ENCODE measurements at regions not wholly inside any gene's neighbourhood (a gene's known extent, or its start where the extent isn't known, plus 50 kb on each side); places are given as distances from the start of the nearest gene placed in this dataset.

- no peak for DNase-seq
- Mint-ChIP-seq H3K9me3 (no peaks in the 10 kb centered on the region), H3K4me1 (ENCODE audit: low read depth) (no peaks in the 10 kb centered on the region), H3K4me3 (no peak overlapping the region), H3K27me3 (ENCODE audit: low read depth) (no peaks in the 10 kb centered on the region), H3K36me3 (ENCODE audit: insufficient read depth) (no peaks in the 10 kb centered on the region)
- no peak for ATAC-seq
Measured at GRCh38 chr5:93088592-93089389, 492.2 kb downstream of the NR2F1-AS1 start.

GRCh38 chr5:93087326-93087725 lies 493.7 kb downstream of the NR2F1-AS1 start:
- DNase-seq (no peak), ATAC-seq (no peak)
- Mint-ChIP-seq H3K27me3 (ENCODE audit: low read depth) (no peaks in the 10 kb centered on the region), H3K36me3 (ENCODE audit: insufficient read depth) (no peaks in the 10 kb centered on the region), H3K9me3 (no peaks in the 10 kb centered on the region), H3K4me1 (ENCODE audit: low read depth) (no peaks in the 10 kb centered on the region), H3K4me3 (no peak overlapping the region)

GRCh38 chr5:93082981-93083380 lies 498.0 kb downstream of the NR2F1-AS1 start:
- H3K36me3 Mint-ChIP-seq (ENCODE audit: insufficient read depth): no peaks in the 10 kb centered on the region
- no peaks in the 10 kb centered on the region for H3K9me3 Mint-ChIP-seq
- H3K27me3 Mint-ChIP-seq (ENCODE audit: low read depth): no peaks in the 10 kb centered on the region
- H3K4me1 Mint-ChIP-seq (ENCODE audit: low read depth): no peaks in the 10 kb centered on the region
- DNase-seq (no peak), ATAC-seq (no peak)
- H3K4me3 Mint-ChIP-seq: no peak overlapping the region

GRCh38 chr5:93079046-93079445 lies 502.0 kb downstream of the NR2F1-AS1 start:
- Mint-ChIP-seq H3K36me3 (ENCODE audit: insufficient read depth) (no peaks in the 10 kb centered on the region), H3K4me1 (ENCODE audit: low read depth) (no peaks in the 10 kb centered on the region), H3K27me3 (ENCODE audit: low read depth) (no peaks in the 10 kb centered on the region), H3K9me3 (no peaks in the 10 kb centered on the region), H3K4me3 (no peak overlapping the region)
- ATAC-seq: no peak
- DNase-seq: no peak

DNA sequence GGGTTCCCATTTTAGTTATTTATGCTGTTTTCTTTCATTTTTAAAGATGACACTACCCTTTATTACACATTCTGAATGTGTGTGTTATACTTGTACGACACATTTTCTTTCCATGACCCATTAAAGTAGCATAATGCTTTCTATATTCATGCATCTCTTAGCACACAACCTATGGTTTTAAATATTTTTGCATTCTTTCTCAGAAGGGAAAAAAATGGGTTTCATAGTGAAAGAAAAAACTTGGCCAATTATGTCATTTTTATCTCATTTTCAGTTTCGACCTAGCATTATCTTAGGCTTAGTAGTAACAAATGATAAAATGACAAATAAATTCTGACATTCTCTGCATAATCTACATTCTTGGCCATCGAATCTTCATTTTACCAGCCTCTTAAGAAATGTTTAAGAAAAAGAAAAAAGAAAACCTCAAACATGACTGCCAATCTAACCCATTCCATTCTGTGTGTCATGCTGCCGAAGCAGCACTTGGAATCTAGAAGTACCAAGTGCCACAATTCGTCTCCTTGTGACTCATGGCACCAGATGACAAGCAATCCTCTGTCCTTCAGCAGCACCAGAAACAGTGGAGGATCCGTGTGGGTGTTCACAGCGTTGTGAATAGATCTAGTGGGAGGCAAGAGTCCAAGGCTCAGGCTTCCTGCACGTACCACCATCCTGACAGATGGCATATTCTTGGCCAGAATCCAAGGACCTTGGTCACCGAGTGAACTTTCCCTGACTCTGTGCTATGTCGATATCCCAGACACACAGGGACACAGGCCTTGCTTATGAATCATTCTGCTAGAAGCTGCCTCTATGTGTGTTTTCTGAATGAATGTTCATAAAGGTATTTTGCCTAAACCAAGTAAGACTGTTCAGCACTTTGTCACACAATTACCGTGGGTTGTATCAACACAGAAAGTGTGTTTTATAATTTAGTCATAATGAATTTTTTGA lies 502.7 kb downstream of the NR2F1-AS1 start:
- DNase-seq (no peak), ATAC-seq (peak in 1 of 2 donors; percentile 28)
- Mint-ChIP-seq H3K27me3 (ENCODE audit: low read depth) (no peaks in the 10 kb centered on the region), H3K9me3 (no peaks in the 10 kb centered on the region), H3K4me1 (ENCODE audit: low read depth) (no peaks in the 10 kb centered on the region), H3K36me3 (ENCODE audit: insufficient read depth) (no peaks in the 10 kb centered on the region), H3K4me3 (no peak overlapping the region)

DNA sequence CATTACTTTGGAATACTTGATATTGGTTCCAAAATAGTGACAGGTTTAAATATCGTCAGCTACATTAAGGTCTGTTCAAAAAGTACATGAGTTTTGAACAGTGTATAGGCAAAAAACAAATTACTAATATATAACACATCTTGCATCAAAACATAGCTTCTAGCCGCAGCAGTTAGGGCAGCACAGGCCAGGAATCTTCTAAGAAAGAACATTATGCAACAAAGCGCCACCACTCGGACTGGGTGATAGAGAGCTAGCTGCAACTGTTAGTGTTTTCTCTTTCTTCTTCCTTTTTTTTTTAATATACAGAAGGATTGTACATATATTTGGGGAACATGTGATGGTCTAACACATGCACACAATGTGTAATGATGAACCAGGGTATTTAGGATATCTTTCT lies 504.5 kb downstream of the NR2F1-AS1 start:
- H3K4me3 Mint-ChIP-seq: no peak overlapping the region
- H3K27me3 Mint-ChIP-seq (ENCODE audit: low read depth): no peaks in the 10 kb centered on the region
- ATAC-seq (no peak), DNase-seq (no peak)
- H3K4me1 Mint-ChIP-seq (ENCODE audit: low read depth): no peaks in the 10 kb centered on the region
- H3K9me3 Mint-ChIP-seq: no peaks in the 10 kb centered on the region
- H3K36me3 Mint-ChIP-seq (ENCODE audit: insufficient read depth): no peaks in the 10 kb centered on the region

DNA sequence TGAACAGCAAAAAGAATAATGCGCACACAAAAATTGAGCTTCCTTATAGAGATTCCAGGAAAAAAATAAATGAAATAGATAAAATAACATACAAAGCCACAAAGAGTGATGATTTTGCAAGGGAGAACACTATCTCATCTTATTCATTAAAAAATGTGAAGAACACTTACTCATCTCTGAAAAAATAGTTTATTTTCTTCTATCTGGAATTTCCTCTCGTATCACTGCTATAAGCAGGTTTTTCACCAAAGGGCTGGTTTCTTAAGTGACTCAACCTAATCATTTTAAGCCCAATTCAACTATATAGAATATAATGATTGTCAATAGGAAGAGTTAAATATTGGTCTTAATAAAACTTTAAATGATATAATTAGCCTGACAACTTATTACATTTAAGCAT lies 504.9 kb downstream of the NR2F1-AS1 start:
- H3K4me3 Mint-ChIP-seq: no peak overlapping the region
- DNase-seq (no peak), ATAC-seq (no peak)
- no peaks in the 10 kb centered on the region for H3K36me3 Mint-ChIP-seq (ENCODE audit: insufficient read depth)
- H3K9me3 Mint-ChIP-seq: no peaks in the 10 kb centered on the region
- no peaks in the 10 kb centered on the region for H3K27me3 Mint-ChIP-seq (ENCODE audit: low read depth)
- no peaks in the 10 kb centered on the region for H3K4me1 Mint-ChIP-seq (ENCODE audit: low read depth)

DNA sequence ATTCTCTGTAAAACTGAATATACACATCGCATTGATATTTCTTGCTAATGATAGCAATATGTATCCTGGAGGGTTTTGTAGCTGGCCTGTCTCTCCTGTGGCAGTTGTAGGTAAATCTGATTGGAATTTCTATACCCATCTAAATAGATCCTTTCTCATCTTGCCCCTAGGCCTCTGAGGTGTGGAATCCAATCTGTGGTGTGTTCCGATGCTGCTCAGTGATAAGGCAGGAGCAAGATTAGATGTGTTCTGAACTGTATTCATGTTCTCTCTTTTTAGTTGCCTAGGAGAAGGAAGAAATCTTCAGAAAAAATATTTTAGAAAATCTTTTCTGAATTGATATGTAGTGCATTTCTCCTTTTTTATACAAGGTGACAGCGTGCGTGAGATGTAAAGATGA lies 507.5 kb downstream of the NR2F1-AS1 start:
- Mint-ChIP-seq H3K4me3 (no peak overlapping the region), H3K27me3 (ENCODE audit: low read depth) (no peaks in the 10 kb centered on the region), H3K9me3 (no peaks in the 10 kb centered on the region), H3K4me1 (ENCODE audit: low read depth) (no peaks in the 10 kb centered on the region), H3K36me3 (ENCODE audit: insufficient read depth) (no peaks in the 10 kb centered on the region)
- ATAC-seq: no peak
- DNase-seq: no peak

DNA sequence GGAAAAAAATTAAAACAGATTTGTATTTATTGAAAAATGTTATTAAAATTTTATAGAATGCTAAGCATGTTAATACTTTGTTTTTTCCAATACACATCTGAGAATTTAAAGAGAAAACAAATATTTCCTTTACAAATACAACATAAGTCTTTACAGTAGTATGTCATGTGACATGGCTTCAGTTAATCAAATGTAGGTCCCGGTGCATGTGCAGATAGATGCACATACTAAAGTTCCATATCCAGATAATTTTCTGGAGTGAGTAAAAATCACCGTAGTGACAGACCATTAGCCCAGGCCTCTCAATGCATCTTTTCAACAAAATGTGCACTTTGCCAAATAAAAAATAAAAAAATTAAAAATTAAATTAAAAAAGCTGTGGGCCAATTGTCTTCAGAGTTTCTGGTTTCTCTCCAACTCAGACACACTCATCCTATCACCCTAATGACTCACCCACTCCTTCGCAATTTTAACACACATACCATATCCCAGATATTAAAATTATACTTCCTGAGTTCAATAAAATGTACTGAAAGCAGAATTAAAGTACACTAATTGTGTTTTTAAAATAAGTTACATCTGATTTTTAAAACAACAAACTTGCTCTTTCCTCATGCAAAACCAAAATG lies 508.1 kb downstream of the NR2F1-AS1 start:
- DNase-seq (no peak), ATAC-seq (no peak)
- Mint-ChIP-seq H3K4me1 (ENCODE audit: low read depth) (no peaks in the 10 kb centered on the region), H3K9me3 (no peaks in the 10 kb centered on the region), H3K4me3 (no peak overlapping the region), H3K36me3 (ENCODE audit: insufficient read depth) (no peaks in the 10 kb centered on the region), H3K27me3 (ENCODE audit: low read depth) (no peaks in the 10 kb centered on the region)

DNA sequence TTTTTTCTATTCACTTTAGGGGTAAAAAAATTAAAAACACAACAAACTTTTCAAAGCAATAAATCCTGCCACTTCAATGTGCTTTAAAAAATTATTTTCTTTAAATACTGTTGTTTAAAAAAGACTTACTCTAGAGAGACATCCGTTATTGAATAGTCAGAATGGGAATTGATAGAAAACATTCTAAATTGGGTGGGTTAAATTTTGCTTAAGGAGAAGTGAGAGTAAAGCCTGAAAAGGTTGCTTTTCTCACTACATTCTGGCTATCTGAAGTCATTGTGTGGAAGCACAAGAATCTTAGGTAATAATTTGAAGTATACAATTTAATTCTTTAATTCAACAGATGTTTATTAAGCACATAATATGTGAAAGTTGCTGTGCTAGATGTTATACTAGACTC lies 509.3 kb downstream of the NR2F1-AS1 start:
- no peaks in the 10 kb centered on the region for H3K9me3 Mint-ChIP-seq
- no peaks in the 10 kb centered on the region for H3K4me1 Mint-ChIP-seq (ENCODE audit: low read depth)
- no peaks in the 10 kb centered on the region for H3K27me3 Mint-ChIP-seq (ENCODE audit: low read depth)
- no peaks in the 10 kb centered on the region for H3K36me3 Mint-ChIP-seq (ENCODE audit: insufficient read depth)
- DNase-seq: no peak
- ATAC-seq: no peak
- H3K4me3 Mint-ChIP-seq: no peak overlapping the region

DNA sequence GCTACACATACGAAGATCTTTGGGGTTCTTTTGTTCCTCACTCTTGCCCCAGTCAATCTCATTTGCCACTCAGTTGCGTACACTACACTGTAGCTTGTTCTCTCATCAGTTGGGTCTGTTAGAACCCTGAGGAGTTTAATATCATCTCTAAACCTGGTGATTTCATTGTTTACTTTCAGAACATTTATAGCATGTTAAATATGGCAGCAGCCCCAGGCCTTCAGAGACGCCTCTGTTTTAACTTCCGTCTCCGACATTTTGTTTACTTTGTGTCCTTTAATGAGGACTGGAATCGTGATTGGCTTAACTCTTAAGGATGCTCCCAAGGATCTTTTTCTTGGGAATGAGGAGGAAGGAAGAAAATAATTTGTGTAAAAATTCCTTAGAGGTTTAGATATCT lies 510.1 kb downstream of the NR2F1-AS1 start:
- DNase-seq (no peak), ATAC-seq (no peak)
- Mint-ChIP-seq H3K36me3 (ENCODE audit: insufficient read depth) (no peaks in the 10 kb centered on the region), H3K9me3 (no peaks in the 10 kb centered on the region), H3K4me3 (no peak overlapping the region), H3K27me3 (ENCODE audit: low read depth) (no peaks in the 10 kb centered on the region), H3K4me1 (ENCODE audit: low read depth) (no peaks in the 10 kb centered on the region)

GRCh38 chr5:93069276-93069675 lies 511.7 kb downstream of the NR2F1-AS1 start:
- Mint-ChIP-seq H3K36me3 (ENCODE audit: insufficient read depth) (no peaks in the 10 kb centered on the region), H3K9me3 (no peaks in the 10 kb centered on the region), H3K27me3 (ENCODE audit: low read depth) (no peaks in the 10 kb centered on the region), H3K4me3 (no peak overlapping the region), H3K4me1 (ENCODE audit: low read depth) (no peaks in the 10 kb centered on the region)
- DNase-seq: no peak
- ATAC-seq: no peak

DNA sequence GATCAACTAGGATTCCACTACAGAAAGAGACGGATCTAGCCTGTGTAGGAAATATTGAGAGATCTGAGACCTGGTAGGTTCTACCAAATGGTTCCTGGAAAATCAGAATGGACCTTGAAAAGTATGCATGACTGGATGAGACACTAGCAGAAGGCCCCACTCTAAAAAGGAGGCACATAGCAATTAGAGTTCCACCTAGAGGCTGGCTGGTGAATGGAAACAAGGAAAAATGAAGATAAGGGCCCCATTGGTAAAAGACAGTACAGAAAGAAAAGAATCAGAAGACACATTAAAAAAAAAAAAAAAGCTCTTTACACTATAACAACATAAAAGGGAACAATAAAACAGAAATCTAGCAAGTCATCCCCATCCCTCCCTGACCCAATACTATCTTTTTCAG lies 518.5 kb downstream of the NR2F1-AS1 start:
- ATAC-seq: no peak
- H3K27me3 Mint-ChIP-seq (ENCODE audit: low read depth): no peaks in the 10 kb centered on the region
- DNase-seq: no peak
- H3K36me3 Mint-ChIP-seq (ENCODE audit: insufficient read depth): no peaks in the 10 kb centered on the region
- no peak overlapping the region for H3K4me3 Mint-ChIP-seq
- no peaks in the 10 kb centered on the region for H3K9me3 Mint-ChIP-seq
- H3K4me1 Mint-ChIP-seq (ENCODE audit: low read depth): no peaks in the 10 kb centered on the region

DNA sequence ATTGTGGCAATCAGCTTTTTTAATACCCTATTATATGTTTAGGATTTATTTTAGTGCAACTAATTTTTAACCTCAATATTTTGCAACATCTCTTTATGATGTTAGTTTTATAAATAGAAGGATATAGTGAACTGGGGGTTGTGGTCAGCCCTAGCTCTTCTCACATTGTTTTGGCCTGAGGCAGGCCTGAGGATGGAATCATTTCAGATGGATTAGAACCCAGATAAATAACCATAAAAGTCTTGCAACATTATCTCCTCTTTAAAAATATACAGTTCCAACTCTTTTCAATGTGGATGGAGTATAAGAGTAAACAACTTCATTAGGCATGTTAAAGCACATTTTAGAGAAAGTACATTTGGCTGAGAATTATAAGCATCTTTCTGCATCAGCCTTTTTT lies 522.7 kb downstream of the NR2F1-AS1 start:
- no peak for ATAC-seq
- H3K27me3 Mint-ChIP-seq (ENCODE audit: low read depth): no peaks in the 10 kb centered on the region

More for the DNA sequence above, 522.7 kb downstream of the NR2F1-AS1 start:
- H3K4me1 Mint-ChIP-seq (ENCODE audit: low read depth): no peaks in the 10 kb centered on the region
- DNase-seq: no peak
- H3K36me3 Mint-ChIP-seq (ENCODE audit: insufficient read depth): no peaks in the 10 kb centered on the region
- H3K4me3 Mint-ChIP-seq: no peak overlapping the region
- peaks cover 4% of the 10 kb centered on the region for H3K9me3 Mint-ChIP-seq

Data from activated T-cell treated with anti-CD3 and anti-CD28 coated beads, Interleukin-2, amount 50 U/mL, for 4 hours (primary cell).